PC-9 (cell line): ENCODE measurements at regions not wholly inside any gene's neighbourhood (a gene's known extent, or its start where the extent isn't known, plus 50 kb on each side); places are given as distances from the start of the nearest gene placed in this dataset.

Source experiments
- CTCF ChIP-seq: fragments of 200-600 bp; sonication (generic); conservative IDR thresholded peaks from 2 replicates; pipeline ENCODE4 v1.6.1; 2017; ENCODE audit warnings: mixed run types, antibody characterized with exemption, mild to moderate bottlenecking, moderate library complexity
- EZH2 ChIP-seq: fragments of 200-600 bp; sonication (generic); IDR thresholded peaks from 2 replicates; pipeline ENCODE4 v1.8.0; 2017; ENCODE audit warnings: antibody characterized with exemption, low read depth

- no peak for TF ChIP-seq CTCF
- no peak for TF ChIP-seq EZH2
These were observed 142.5 kb upstream of the L3MBTL4 start for GRCh38 chr18:6557057-6557769.
